Endodermal cell (in vitro differentiated cells): ENCODE measurements at regions not wholly inside any gene's neighbourhood (a gene's known extent, or its start where the extent isn't known, plus 50 kb on each side); places are given as distances from the start of the nearest gene placed in this dataset.

Experiments
- DNase-seq: peaks from one replicate; pipeline ENCODE4 v3.0.0-alpha.2; 2017
- H3K27ac ChIP-seq: 2 replicates; pipeline ENCODE4 v1.5.1; 2013; ENCODE audit warnings: mild to moderate bottlenecking, low read depth, low read length, moderate library complexity
- H3K27me3 ChIP-seq: 2 replicates; pipeline ENCODE4 v1.6.1; 2013; ENCODE audit warnings: mild to moderate bottlenecking, low read length, moderate library complexity; ENCODE audit not compliant: insufficient read depth, control insufficient read depth, poor library complexity, severe bottlenecking
- H3K36me3 ChIP-seq: 2 replicates; pipeline ENCODE4 v1.7.0; 2013; ENCODE audit warnings: mild to moderate bottlenecking, low read length, moderate library complexity; ENCODE audit not compliant: control insufficient read depth, insufficient read depth
- H3K4me1 ChIP-seq: one replicate; pipeline ENCODE4 v1.7.0; 2013; ENCODE audit warnings: low read length; ENCODE audit not compliant: control insufficient read depth, insufficient read depth
- H3K4me3 ChIP-seq: 2 replicates; pipeline ENCODE4 v1.5.1; 2013; ENCODE audit warnings: mild to moderate bottlenecking, low read length, moderate library complexity
- H3K9ac ChIP-seq: 2 replicates; pipeline ENCODE4 v1.6.1; 2013; ENCODE audit warnings: mild to moderate bottlenecking, low read length, moderate library complexity; ENCODE audit not compliant: poor library complexity, severe bottlenecking; ENCODE audit errors: extremely low read depth
- H3K9me3 ChIP-seq: 2 replicates; pipeline ENCODE4 v1.6.1; 2013; ENCODE audit warnings: mild to moderate bottlenecking, low read length, moderate library complexity; ENCODE audit not compliant: control insufficient read depth
- H3K27ac Mint-ChIP-seq: 2 replicates; pipeline ENCODE4 v1.8.0; 2020; ENCODE audit warnings: mixed read lengths
- H3K27me3 Mint-ChIP-seq: 2 replicates; pipeline ENCODE4 v1.8.0; 2021; ENCODE audit warnings: mild to moderate bottlenecking, mixed read lengths; ENCODE audit not compliant: insufficient read depth
- H3K36me3 Mint-ChIP-seq: 2 replicates; pipeline ENCODE4 v1.8.0; 2020; ENCODE audit warnings: low read depth, mixed read lengths
- H3K4me1 Mint-ChIP-seq: 2 replicates; pipeline ENCODE4 v1.8.0; 2020; ENCODE audit warnings: mixed read lengths
- H3K4me3 Mint-ChIP-seq: 2 replicates; pipeline ENCODE4 v1.8.0; 2020; ENCODE audit warnings: mild to moderate bottlenecking, moderate library complexity, mixed read lengths
- H3K9me3 Mint-ChIP-seq: 2 replicates; pipeline ENCODE4 v1.8.0; 2020; ENCODE audit warnings: mild to moderate bottlenecking, mixed read lengths
- CTCF ChIP-seq: fragments of 200-600 bp; sonication (generic); conservative IDR thresholded peaks from 2 replicates; pipeline ENCODE4 v1.5.0; 2021; ENCODE audit warnings: antibody characterized with exemption, mild to moderate bottlenecking
- WGBS, 2 experiments: methylation state at CpG; one replicate each; pipeline versions ENCODE4 v1.1.5 to v1.1.7; 2013; ENCODE audit warnings: missing lambda C conversion rate in 2 of 2, mixed read lengths in 1 of 2; ENCODE audit not compliant: insufficient coverage in 1 of 2, insufficient read length in 1 of 2; 5-methylcytosine and 5-hydroxymethylcytosine counted together

GRCh38 chr9:108269371-108269770 is 586.4 kb downstream of the ACTL7B start:
- peaks cover 6% of the 10 kb centered on the region for H3K9me3 Mint-ChIP-seq
- H3K4me3 Mint-ChIP-seq, result no peak overlapping the region
- TF ChIP-seq CTCF, result no peak
- 91 to 100% methylated on average over 1 of the region's 1 CpG for WGBS, 2 experiments
- Histone ChIP-seq H3K9me3 (peaks cover 3% of the 10 kb centered on the region), H3K9ac (no peak overlapping the region), H3K27ac (no peak overlapping the region), H3K27me3 (peaks cover 64% of the 10 kb centered on the region), H3K36me3 (no peaks in the 10 kb centered on the region), H3K4me3 (no peak overlapping the region), H3K4me1 (no peaks in the 10 kb centered on the region)
- H3K27ac Mint-ChIP-seq, result no peak overlapping the region
- H3K36me3 Mint-ChIP-seq, result no peaks in the 10 kb centered on the region
- peaks cover 28% of the 10 kb centered on the region for H3K4me1 Mint-ChIP-seq
- peaks cover 48% of the 10 kb centered on the region for H3K27me3 Mint-ChIP-seq
- DNase-seq, result no peak

GRCh38 chr9:108265065-108265464 is 590.7 kb downstream of the ACTL7B start:
- no peak overlapping the region for H3K27ac Mint-ChIP-seq
- no peak for TF ChIP-seq CTCF

GRCh38 chr9:108264093-108264492 is 591.7 kb downstream of the ACTL7B start:
- 86 to 90% methylated on average over 3 to 4 of the region's 4 CpGs for WGBS, 2 experiments
- no peak overlapping the region for H3K27ac Mint-ChIP-seq
- H3K36me3 ChIP-seq, result no peaks in the 10 kb centered on the region
- H3K27me3 ChIP-seq, result peaks cover 27% of the 10 kb centered on the region
- H3K4me3 ChIP-seq, result no peak overlapping the region
- H3K27ac ChIP-seq, result no peak overlapping the region
- H3K9ac ChIP-seq, result no peak overlapping the region
- H3K36me3 Mint-ChIP-seq, result no peaks in the 10 kb centered on the region
- DNase-seq, result no peak
- peaks cover 3% of the 10 kb centered on the region for H3K9me3 ChIP-seq
- no peaks in the 10 kb centered on the region for H3K4me1 ChIP-seq
- H3K4me3 Mint-ChIP-seq, result no peak overlapping the region
- peaks cover 6% of the 10 kb centered on the region for H3K9me3 Mint-ChIP-seq
- TF ChIP-seq CTCF, result no peak
- no peaks in the 10 kb centered on the region for H3K4me1 Mint-ChIP-seq
- peaks cover 17% of the 10 kb centered on the region for H3K27me3 Mint-ChIP-seq

More at GRCh38 chr9:108265065-108265464, 590.7 kb downstream of the ACTL7B start:
- 71 to 87% methylated on average over 1 of the region's 1 CpG for WGBS, 2 experiments
- Mint-ChIP-seq H3K9me3 (peaks cover 6% of the 10 kb centered on the region), H3K4me3 (no peak overlapping the region), H3K4me1 (no peaks in the 10 kb centered on the region), H3K36me3 (no peaks in the 10 kb centered on the region), H3K27me3 (peaks cover 26% of the 10 kb centered on the region)
- no peaks in the 10 kb centered on the region for H3K4me1 ChIP-seq
- no peaks in the 10 kb centered on the region for H3K36me3 ChIP-seq
- peaks cover 36% of the 10 kb centered on the region for H3K27me3 ChIP-seq
- H3K4me3 ChIP-seq, result no peak overlapping the region
- H3K9me3 ChIP-seq, result peaks cover 3% of the 10 kb centered on the region
- no peak for DNase-seq
- no peak overlapping the region for H3K27ac ChIP-seq
- H3K9ac ChIP-seq, result no peak overlapping the region
